Fibroblast of skin of left biceps (primary cell): ENCODE measurements at regions not wholly inside any gene's neighbourhood (a gene's known extent, or its start where the extent isn't known, plus 50 kb on each side); places are given as distances from the start of the nearest gene placed in this dataset.

Source experiments
- DNase-seq, 2 experiments: peaks; one replicate each; pipeline ENCODE4 v3.0.0-alpha.2; 2013; ENCODE audit warnings: low read depth in 2 of 2

DNA sequence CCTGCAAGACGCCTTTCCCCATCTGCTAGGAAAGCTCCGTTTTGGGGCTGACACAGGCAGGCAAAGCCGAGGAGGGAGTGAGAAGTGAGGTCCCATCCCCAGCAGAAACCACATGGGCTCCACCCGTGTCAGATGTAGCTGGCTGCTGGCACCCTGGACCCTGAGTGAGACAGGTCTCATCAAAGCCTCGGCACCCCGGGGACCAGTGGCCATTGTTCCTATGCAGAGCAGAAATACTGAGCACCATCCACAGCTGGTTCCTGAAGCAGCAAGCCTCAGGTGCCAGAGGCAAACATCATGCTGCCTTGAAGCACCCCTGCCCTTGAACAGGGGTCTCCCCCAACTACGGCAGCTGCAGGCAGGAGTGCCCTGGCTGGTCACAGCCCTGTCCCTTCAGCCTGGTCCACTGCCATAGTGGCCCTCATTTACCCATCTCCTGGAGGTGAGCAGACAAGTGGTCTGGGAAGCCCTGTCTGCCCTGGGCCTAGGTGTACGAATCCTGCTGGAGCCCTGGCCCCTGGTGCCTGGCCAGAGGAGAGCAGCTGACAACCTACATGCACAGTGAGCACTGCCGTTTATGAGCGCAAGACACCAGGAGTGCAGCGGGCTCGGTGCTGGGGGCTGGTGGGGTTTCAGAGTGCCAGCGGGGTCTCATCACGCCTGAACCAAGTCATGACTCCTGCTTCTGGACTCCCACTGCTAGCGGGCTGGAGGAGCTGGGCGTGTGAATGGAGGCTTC is 289.8 kb upstream of the RTL1 start:
- no peak for DNase-seq

DNA sequence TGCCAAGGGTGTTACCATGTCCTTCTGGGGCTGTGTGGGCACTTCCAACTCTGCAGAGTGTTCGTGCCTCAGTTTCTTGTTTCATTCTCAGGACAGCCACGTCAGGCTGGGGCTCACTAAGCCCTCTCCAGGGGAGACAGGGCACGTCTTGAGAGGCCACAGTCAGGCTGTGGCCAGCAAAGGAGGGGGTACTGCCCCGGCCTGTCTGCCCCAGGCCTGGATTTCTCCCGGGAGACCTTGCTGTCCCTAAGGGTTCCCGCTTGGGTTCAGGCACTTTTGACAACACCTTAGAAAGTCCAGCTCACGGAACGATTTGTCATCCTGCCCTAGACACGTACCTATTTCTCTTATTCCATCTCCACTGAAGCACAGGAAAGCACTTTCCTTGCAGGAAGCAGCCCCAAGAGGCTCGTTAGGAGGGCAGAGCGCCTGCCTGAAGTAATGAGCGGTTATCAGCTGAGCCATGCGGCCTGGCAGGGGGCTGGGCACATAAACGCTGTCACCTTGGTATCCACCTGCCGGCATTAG is 290.4 kb upstream of the RTL1 start:
- DNase-seq: no peak

DNA sequence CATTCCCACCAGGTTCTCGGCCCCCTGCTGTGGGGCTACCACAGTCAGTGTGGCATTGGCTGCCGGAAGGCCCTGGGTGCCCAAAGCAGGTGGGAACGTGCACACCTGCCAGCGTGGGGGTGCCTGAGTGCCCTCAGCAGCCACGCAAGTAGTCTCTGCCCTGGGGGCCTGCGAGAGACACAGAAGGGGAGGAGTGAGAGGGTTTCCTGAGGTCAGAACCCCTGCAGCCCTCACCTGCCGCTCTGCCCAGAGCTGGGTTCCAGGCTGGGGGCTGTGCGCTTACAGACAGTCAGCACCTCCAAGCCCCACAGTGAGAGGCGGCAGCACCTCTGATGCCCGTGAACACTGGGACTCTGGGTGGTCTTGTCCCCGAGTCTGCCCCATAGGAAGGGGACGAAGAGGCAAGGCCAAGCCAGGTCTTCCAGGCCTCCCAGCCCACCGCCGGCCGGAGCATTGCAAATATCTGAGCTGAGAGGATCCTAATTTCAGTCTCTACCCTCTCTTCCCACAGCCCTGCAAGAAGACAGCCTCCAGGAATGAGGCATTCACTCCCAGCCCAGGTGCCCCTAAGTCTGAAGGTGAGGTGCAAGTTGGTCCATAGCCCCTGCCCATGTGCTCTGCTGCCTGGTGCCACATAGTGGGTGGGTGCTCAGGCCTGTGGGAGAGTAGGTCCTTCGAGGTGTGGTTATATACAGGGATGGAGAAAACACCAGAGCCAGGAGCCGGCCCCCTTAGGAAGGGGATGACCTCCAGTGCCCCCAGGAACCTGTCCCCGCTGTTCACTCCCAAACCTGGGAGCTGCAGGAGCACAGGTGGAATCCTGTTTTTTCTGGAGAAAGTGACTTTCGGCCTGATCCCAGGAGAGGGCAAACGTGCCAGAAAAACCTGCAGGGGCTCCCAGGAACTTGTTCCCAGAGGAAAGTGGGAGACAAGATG is 291.1 kb upstream of the RTL1 start:
- no peak for DNase-seq

DNA sequence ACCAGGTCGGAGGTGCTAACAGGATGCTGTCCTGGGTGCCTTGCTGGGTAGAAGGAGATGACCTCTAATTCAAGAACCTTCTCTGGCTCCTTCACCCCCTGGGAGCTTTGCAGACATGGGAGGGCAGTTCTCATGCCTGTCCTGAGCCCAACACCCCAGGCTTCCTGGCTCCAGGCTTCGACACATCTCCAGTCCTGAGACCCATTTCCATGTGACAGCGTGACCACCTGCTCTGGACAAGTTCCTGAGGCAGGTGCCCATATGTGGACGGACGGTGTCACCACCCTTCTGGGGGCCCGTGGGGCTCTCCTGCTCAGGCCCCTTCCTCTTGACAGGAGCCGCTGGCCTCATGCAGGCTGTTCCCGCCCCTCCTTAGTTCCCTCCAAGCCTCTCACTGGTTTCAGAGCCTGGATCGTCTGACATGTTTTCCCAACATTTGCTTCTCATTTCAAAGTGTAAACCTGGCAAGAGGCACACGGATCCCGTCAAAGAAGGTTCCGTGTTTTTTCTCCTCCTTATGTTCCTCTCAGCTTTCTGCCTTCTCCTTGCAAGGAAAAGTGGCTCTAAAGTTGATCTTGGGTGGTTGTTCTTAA is 291.9 kb upstream of the RTL1 start:
- DNase-seq: no peak

- no peak for DNase-seq
Measured at GRCh38 chr14:101196051-101196712, 292.7 kb upstream of the RTL1 start.

DNA sequence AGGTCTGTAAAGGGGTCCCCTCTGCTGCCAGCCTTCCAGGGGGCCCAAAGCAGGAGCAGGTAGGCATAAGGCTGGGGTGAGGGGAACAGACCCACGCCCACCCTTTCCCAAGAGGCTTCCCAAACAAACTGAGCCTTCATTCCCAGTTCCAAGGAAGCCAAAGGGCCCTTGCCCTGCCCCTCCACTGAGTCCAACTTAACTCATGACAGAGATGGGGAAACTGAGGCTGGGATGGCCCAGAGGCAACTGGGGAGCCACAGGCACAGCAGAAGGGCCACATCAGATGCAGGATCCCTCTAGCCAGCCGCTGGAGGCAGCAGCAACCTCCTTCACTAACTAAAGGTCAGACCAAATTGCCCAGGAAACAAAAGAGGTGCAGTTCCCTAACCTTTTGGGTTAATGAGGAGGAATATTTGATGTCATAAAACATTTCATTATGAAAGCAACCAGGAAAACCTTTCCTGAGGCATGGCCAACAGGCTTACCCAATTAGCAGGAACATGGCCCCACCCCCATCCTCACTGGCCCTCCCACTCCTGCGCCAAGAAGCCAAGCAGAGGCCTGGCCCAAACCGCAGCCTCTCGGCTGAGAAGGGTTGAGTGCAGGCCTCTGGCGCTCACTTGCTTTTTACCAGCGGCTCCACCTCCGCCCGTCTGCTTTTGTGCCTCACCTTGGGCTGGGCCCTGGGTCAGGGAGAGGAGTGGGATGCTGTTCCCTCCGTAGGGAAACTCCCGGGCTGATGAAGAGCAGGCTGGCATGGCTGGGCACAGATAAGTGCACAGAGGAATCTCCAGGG is 293.5 kb upstream of the RTL1 start:
- DNase-seq: no peak

- DNase-seq: no peak
Measured at GRCh38 chr14:101197595-101198397, 294.3 kb upstream of the RTL1 start.

DNA sequence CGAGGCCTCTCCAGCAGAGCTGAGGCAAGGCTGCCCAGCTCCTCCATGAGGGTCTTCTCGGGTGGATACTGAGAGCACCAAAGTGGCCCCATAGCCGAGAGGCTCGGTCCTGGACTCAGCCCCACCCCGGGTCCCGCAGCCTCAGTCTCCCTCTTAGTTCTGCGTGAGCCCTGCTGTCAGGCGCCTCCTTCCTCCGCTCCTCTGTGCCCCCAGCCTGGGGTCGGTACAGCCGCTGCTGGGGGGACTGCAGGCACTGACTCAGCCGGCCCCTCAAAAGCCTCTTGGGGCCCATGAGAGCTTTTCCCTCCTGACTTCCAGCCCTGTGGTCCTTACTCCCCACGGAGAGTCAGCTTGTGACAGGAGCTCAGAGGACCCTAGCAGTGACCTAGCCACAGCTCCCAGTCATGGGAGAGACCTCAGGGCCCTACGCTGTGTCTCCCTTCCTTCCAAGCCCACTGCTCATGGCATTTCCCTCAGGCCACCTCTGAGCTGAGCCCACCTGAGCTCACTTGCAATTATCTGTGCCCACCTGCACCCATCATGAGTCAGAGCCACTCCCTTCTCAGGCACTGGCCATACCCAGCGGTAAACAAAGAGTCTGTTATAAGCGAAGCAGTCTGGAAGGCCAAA is 295.0 kb upstream of the RTL1 start:
- no peak for DNase-seq

- no peak for DNase-seq
Measured at GRCh38 chr14:101199028-101199770, 295.7 kb upstream of the RTL1 start.

GRCh38 chr14:101200008-101200649 is 296.6 kb upstream of the RTL1 start:
- DNase-seq: no peak

GRCh38 chr14:101200650-101201516 is 297.4 kb upstream of the RTL1 start:
- DNase-seq: no peak

DNA sequence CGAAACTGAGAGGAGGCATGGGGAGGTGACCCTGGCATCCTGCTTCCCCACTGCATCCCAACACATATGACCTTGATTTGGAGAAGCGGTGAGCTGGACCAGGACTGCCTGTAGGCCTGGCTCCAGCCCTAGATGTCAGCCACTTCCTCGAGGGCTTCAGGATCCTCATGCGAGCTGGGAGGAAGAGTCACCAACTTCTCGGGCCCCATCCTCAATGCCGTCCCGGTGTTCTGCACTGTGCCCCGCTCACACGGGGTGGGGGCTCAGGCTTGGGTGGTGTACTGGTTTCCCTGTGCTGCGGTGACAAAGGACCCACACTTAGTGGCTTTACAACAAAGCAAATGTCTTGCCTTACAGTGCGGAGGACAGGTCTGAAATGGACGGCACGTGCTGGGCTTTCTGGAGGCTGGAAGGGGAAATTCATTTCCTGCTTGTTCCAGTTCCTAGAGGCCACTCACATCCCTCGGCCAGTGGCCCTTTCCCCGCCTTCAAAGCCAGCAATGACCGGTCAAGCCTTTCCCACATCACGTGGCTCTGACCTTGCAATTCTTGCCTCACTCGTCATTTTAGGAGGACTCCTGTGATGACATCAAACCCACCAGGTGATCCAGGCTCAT is 298.1 kb upstream of the RTL1 start:
- DNase-seq: no peak

- no peak for DNase-seq
Measured at GRCh38 chr14:101202627-101203404, 299.3 kb upstream of the RTL1 start.

- DNase-seq: no peak
Measured at GRCh38 chr14:101206556-101206955, 303.0 kb upstream of the RTL1 start.

DNA sequence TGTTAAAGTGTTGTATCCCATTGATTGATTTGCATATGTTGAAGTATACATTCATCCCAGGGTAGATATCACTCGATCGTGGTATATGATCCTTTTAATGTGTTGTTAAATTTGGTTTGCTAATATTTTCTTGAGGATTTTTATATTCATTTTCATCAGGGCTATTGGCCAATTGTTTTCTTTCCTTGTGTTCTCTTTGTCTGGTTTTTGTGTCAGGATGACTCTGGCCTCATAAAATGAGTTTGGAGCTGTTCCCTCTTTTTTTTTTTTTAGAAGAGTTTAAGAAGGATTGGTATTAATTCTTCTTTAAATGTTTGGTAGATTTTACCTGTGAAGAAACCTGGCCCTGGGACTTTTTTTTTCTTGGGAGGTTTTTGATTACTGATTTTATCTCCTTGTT is 303.5 kb upstream of the RTL1 start:
- DNase-seq: no peak

GRCh38 chr14:101207897-101208296 is 304.4 kb upstream of the RTL1 start:
- DNase-seq: no peak
